Hematopoietic multipotent progenitor cell treated with erythropoietin and hydrocortisone succinate and interleukin-3 and kit ligand, for 8 days (in vitro differentiated cells): ENCODE measurements at regions not wholly inside any gene's neighbourhood (a gene's known extent, or its start where the extent isn't known, plus 50 kb on each side); places are given as distances from the start of the nearest gene placed in this dataset.
"Not testable (repeated sequence)": the region's sequence is repeated elsewhere in the genome, so short reads cannot be mapped to it uniquely, and the experiment has no call there.

Experiments used
- DNase-seq: peaks from one replicate; pipeline ENCODE4 v3.0.0-alpha.2; 2015

GRCh38 chr3:89783341-89783927 is 676.0 kb downstream of the EPHA3 start:
- no peak for DNase-seq

- no peak for DNase-seq
Measured at GRCh38 chr3:89787485-89787884, 680.1 kb downstream of the EPHA3 start.

- no peak for DNase-seq
Measured at GRCh38 chr3:89787979-89788378, 680.6 kb downstream of the EPHA3 start.

- no peak for DNase-seq
Measured at GRCh38 chr3:89795506-89795905, 688.1 kb downstream of the EPHA3 start.

GRCh38 chr3:89802881-89803280 is 695.5 kb downstream of the EPHA3 start:
- no peak for DNase-seq

- no peak for DNase-seq
Measured at GRCh38 chr3:89803711-89804110, 696.3 kb downstream of the EPHA3 start.

GRCh38 chr3:89806166-89806565 is 698.7 kb downstream of the EPHA3 start:
- no peak for DNase-seq

GRCh38 chr3:89808680-89809197 is 701.3 kb downstream of the EPHA3 start:
- no peak for DNase-seq

GRCh38 chr3:89813500-89813899 is 706.1 kb downstream of the EPHA3 start:
- DNase-seq = no peak

- no peak for DNase-seq
Measured at GRCh38 chr3:89841041-89841440, 733.6 kb downstream of the EPHA3 start.

- DNase-seq = no peak
Measured at GRCh38 chr3:89845053-89845452, 737.6 kb downstream of the EPHA3 start.

- no peak for DNase-seq
Measured at GRCh38 chr3:89847955-89848354, 740.5 kb downstream of the EPHA3 start.

GRCh38 chr3:89851974-89852621 is 744.7 kb downstream of the EPHA3 start:
- no peak for DNase-seq

GRCh38 chr3:89859757-89860156 is 752.3 kb downstream of the EPHA3 start:
- DNase-seq = no peak

- no peak for DNase-seq
Measured at GRCh38 chr3:89867286-89867685, 759.9 kb downstream of the EPHA3 start.

- DNase-seq = no peak
Measured at GRCh38 chr3:89876116-89876515, 768.7 kb downstream of the EPHA3 start.

- no peak for DNase-seq
Measured at GRCh38 chr3:89877230-89877629, 769.8 kb downstream of the EPHA3 start.

- DNase-seq = no peak
Measured at GRCh38 chr3:89889386-89889785, 782.0 kb downstream of the EPHA3 start.

- DNase-seq = no peak
Measured at GRCh38 chr3:89908711-89909213, 801.3 kb downstream of the EPHA3 start.

GRCh38 chr3:89912031-89912430 is 804.6 kb downstream of the EPHA3 start:
- no peak for DNase-seq

GRCh38 chr3:89923921-89924610 is 816.6 kb downstream of the EPHA3 start:
- no peak for DNase-seq

GRCh38 chr3:89925976-89926375 is 818.6 kb downstream of the EPHA3 start:
- no peak for DNase-seq

- DNase-seq = no peak
Measured at GRCh38 chr3:89932882-89933281, 825.5 kb downstream of the EPHA3 start.

GRCh38 chr3:89944461-89944860 is 837.0 kb downstream of the EPHA3 start:
- DNase-seq = not testable (repeated sequence)
